Panc1 (cell line): ENCODE measurements at regions not wholly inside any gene's neighbourhood (a gene's known extent, or its start where the extent isn't known, plus 50 kb on each side); places are given as distances from the start of the nearest gene placed in this dataset.

Source experiments
- POLR2AphosphoS5 ChIP-seq: IDR thresholded peaks from 2 replicates; pipeline ENCODE4 v1.6.1; 2012; ENCODE audit warnings: mild to moderate bottlenecking, low read depth, low read length, moderate library complexity
- REST ChIP-seq, 2 experiments: IDR thresholded peaks; 2 replicates each; pipeline ENCODE4 v1.6.1; 2011 to 2012; ENCODE audit warnings: low read depth in 2 of 2, control low read depth in 1 of 2, low read length in 1 of 2, mild to moderate bottlenecking in 1 of 2, moderate library complexity in 1 of 2; ENCODE audit not compliant: insufficient read depth in 1 of 2
- SIN3A ChIP-seq: IDR thresholded peaks from 2 replicates; pipeline ENCODE4 v1.6.1; 2012; ENCODE audit warnings: low read depth, mild to moderate bottlenecking, low read length, moderate library complexity, borderline replicate concordance; ENCODE audit not compliant: insufficient read depth
- TCF7L2 ChIP-seq: IDR thresholded peaks from 2 replicates; pipeline ENCODE4 v1.6.1; 2011; ENCODE audit warnings: mild to moderate bottlenecking, low read depth, low read length, inconsistent platforms
- TF ChIP-seq, protein P1 (sequence below): fragments of 450-650 bp; IDR thresholded peaks from 2 replicates; pipeline ENCODE4 v1.5.1; 2017; ENCODE audit warnings: mild to moderate bottlenecking

- TF ChIP-seq, protein P1, sequence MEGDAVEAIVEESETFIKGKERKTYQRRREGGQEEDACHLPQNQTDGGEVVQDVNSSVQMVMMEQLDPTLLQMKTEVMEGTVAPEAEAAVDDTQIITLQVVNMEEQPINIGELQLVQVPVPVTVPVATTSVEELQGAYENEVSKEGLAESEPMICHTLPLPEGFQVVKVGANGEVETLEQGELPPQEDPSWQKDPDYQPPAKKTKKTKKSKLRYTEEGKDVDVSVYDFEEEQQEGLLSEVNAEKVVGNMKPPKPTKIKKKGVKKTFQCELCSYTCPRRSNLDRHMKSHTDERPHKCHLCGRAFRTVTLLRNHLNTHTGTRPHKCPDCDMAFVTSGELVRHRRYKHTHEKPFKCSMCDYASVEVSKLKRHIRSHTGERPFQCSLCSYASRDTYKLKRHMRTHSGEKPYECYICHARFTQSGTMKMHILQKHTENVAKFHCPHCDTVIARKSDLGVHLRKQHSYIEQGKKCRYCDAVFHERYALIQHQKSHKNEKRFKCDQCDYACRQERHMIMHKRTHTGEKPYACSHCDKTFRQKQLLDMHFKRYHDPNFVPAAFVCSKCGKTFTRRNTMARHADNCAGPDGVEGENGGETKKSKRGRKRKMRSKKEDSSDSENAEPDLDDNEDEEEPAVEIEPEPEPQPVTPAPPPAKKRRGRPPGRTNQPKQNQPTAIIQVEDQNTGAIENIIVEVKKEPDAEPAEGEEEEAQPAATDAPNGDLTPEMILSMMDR: no peak
- TF ChIP-seq REST (IDR thresholded peaks at IDR 0.05; ENCODE audit: insufficient read depth in 1 of 2, low read depth in 2 of 2, low read length in 1 of 2) (no peak), POLR2AphosphoS5 (no peak), SIN3A (no peak), TCF7L2 (no peak)
Observed at GRCh38 chr19:30107251-30107650, 165.2 kb downstream of the URI1 start.
